Hindlimb muscle (tissue), 1 donor: ENCODE measurements at regions not wholly inside any gene's neighbourhood (a gene's known extent, or its start where the extent isn't known, plus 50 kb on each side); places are given as distances from the start of the nearest gene placed in this dataset.

Source experiments
- DNase-seq: peaks from one replicate; pipeline ENCODE4 v3.0.0-alpha.2; 2013

DNA sequence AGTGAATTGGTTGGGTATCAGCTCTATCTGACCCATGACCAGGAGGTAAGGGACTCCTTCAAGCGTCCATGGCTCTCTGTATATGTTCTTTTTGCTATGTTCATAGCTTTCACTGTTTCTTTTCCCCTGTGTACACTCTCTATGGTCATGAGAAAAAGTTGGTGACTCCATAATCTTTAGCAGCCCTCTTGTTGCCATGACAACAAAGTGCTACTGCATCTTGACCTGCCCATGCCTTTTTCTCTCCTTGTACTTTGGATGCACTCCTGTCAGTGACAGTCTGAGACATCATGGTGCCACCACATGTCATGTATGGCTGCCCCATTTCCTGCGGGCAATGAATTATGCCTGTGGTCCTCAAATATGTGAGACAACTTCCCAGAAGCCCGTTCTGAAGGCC is 280.2 kb downstream of the TMEM121 start:
- no peak for DNase-seq

- no peak for DNase-seq
Measured at GRCh38 chr14:105817971-105818711, 291.8 kb downstream of the TMEM121 start.

DNA sequence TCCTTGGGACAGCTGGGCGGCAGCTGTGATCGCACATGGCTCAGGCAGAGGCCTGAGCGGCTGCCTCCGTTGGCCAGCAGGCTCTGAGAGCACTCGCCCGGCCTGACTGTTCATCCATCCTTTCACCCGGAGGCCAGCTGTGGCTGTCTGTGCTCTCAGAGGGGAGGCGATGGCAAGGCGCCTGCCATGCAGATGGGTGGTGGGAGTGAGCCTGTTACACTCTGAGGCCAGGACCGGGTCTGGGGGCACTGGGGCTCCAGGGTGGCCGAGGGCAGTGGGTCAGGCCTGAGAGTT is 292.3 kb downstream of the TMEM121 start:
- no peak for DNase-seq

DNA sequence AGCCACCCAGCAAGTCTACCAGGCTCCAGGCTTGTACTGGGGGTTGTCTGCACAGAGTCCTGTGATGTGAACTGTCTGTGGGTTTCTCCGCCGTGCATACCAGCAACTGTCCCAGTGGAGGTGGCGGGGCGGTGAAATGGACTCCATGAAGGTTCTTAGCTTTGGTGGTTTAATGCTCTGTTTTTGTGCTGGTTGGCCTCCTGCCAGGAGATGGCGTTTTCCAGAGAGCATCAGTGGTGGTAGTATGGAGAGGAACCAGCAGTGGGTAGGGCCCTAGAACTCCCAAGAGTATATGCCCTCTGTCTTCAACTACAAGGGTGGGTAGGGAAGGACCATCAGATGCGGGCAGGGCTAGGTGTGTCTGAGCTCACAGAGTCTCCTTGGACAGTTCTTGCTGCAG is 303.8 kb downstream of the TMEM121 start:
- no peak for DNase-seq

DNA sequence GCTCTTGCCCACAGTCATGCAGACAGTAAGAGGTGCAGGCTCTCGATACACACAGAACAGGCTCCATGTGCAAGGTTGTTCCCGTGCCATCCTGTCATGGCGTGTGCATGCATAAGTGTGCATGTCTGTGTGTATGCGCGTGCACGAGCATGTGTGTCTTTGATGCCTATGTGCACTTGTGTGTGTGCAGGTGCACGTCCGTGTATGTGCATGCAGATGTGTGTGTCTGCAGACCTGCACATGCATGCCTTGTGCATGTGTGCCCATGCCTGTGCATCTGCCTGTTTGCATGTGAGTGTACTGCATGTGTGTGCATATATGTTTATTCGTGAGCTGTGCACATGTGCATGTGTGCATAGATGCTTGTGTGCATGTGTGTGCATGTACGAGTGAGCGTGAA is 309.8 kb downstream of the TMEM121 start:
- DNase-seq, result no peak

DNA sequence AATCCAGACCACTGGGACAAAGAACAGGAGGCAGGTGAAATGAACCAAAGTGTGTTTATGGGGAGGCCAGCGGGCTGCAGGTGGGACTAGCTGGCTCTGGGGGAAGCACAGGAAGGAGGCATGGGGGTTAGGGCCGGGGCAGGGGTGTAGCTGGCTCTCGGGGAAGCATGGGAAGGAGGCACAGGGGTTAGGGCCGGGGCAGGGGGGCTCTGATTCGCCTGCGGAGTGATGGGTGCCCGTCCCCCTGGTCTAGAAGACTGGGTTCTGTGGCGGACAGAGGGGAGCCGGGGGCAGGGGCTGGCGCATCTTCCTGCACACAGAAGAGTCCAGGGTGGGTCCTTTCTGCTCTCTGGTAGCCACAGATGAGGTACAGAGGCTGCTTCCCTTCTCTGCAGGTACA is 310.3 kb downstream of the TMEM121 start:
- DNase-seq, result no peak

DNA sequence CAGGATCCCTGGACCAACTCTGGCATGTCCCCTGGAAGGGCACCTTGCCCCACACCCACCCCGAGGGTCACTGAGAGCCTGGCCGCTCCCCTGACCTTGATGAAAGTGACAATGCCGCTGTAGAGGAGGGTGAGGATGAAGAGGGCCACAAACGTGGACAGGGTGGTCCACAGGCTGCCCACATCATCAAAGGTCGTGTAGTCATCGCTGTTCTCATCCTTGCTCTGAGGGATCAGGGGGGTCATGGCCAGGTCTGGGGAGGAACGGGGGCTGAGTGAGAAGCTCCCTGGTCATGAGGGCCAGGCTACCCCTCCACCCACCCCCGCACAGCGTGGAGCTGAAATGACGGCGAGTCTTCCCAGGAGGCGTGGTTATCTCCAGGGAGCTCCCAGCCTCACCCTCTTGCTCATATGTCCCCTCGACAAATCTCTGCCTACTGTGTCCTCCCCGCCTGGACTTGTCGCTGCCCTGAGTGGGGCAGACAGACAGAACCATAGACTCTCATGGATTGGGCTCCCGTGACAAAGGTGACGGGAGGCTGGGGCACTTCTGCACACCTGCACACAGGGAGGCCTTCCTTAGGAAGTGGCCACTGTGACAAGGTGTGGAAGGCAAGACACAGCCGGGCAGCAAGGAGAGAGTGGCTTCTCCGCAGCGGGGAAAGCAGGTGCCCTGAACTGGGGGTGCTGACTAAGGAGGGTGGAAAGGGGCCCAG is 311.1 kb downstream of the TMEM121 start:
- no peak for DNase-seq

- DNase-seq, result no peak
Measured at GRCh38 chr14:105838107-105838506, 311.7 kb downstream of the TMEM121 start.

DNA sequence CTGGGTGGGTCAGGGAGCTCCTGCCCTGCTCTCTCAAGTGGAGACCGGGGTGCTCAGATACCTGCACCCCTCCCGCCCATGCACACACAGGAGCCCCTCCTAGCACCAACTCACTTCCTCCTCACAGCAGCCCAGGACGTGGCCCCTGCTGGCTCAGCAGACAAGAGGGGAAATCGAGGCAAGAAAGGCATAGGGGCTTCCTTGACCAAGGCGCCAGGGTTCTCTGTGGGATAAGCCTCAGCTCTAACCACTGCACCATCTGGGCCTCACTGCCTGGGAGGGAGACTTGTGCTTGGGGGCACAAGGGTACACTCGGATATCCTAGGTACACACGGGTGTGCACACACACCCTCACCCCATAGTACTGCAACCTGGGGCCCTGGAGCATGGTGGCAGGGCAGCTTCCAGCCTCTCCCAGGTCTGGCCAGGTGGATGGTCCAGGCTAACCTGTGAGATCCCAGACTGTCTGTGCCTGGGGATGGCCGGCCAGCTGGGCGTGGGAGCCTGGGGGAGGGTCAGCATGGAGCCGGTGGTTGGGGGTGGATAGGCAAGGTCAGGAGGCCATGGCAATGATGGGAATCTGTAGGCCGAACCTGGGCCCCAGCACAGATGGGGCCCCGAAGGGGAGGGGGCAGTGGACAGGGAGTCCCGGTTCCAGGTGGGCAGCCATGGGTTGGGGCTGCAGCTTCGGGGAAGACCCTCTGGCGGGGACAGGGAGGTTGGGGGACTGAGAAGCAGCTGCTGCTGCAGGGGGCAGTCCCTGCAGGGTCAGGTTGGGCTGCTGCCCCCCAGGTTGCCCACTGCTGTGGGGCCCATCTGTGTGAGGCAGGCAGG is 312.4 kb downstream of the TMEM121 start:
- no peak for DNase-seq

GRCh38 chr14:105839425-105840265 is 313.3 kb downstream of the TMEM121 start:
- no peak for DNase-seq

- DNase-seq, result no peak
Measured at GRCh38 chr14:105840266-105841021, 314.1 kb downstream of the TMEM121 start.

DNA sequence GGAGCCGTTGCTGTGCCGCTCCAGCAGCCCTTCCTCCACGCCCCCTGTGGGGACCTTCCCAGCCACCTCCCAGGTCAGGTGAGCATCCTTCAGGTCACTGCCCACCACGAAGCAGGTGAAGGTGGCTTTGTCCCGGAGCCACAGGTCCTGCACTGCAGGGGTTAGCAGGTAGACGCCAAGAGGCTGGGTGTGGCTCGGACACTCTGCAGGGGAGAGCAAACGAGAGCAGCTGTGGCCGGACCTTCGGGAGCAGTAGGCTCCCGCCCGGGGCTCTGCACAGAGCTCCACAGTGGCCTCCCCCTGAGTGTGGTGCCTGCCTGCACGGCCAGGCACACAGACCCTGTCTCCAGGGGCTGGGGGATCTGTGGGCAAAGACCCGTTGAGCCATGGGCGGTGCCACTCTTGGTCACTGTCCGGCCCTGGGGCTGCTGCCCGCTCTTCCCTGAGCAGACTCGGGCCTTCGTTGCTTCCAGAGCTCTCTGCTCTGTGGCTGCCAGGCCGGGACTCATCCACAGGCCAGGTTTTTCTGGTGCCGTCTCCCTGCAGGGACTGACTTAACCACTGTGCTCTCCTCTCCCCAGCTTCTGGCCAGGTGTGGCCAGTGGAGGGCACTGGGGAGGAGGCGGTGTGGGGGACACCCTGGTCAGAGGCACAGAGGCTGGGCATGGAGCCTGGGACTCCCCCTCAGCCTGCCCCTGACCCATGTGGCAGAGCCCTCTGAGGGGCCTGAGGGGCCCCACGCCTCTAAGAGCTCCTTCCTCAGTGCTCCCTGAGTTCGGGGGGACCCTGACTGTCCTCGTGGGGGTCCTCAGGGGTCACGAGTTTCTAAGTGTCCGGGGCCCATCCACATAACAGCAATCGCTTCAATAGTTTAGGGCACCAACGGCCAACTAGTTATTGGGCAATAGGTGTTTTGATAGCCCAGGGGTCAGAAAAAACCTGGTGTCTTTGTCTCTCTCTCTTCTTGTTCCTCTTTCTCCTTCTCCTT is 314.9 kb downstream of the TMEM121 start:
- no peak for DNase-seq

- no peak for DNase-seq
Measured at GRCh38 chr14:105842105-105842504, 315.7 kb downstream of the TMEM121 start.

DNA sequence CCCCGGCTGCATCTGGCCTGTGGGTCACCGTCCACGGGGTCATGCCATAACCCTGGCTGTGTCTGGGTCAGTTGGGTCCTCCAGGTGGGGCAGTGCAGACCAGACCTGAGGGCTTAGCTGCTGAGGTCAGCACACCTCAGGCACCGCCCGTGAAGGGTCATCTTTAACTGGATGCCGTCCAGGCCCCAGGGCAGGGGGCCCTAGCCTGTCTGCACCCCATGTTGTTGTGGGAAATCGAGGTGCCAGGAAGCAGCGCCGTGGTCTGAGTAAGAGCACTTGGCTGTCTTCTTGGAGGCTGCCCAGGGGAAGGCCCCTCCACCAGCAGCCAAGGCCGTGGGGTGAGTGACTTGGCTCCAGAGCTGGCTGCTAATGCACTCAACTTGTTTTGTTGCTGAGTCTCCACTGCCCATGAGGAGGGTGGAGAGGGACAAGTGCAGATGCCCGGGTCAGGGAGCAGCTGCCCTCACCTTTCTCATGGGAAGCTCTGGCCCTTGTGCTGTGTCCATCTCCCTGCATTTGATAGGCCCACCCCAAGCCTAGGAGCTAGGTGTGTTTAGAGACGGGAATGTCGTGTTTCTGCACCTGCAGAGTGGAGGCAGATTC is 317.2 kb downstream of the TMEM121 start:
- DNase-seq, result no peak

GRCh38 chr14:105844047-105844630 is 317.8 kb downstream of the TMEM121 start:
- no peak for DNase-seq

DNA sequence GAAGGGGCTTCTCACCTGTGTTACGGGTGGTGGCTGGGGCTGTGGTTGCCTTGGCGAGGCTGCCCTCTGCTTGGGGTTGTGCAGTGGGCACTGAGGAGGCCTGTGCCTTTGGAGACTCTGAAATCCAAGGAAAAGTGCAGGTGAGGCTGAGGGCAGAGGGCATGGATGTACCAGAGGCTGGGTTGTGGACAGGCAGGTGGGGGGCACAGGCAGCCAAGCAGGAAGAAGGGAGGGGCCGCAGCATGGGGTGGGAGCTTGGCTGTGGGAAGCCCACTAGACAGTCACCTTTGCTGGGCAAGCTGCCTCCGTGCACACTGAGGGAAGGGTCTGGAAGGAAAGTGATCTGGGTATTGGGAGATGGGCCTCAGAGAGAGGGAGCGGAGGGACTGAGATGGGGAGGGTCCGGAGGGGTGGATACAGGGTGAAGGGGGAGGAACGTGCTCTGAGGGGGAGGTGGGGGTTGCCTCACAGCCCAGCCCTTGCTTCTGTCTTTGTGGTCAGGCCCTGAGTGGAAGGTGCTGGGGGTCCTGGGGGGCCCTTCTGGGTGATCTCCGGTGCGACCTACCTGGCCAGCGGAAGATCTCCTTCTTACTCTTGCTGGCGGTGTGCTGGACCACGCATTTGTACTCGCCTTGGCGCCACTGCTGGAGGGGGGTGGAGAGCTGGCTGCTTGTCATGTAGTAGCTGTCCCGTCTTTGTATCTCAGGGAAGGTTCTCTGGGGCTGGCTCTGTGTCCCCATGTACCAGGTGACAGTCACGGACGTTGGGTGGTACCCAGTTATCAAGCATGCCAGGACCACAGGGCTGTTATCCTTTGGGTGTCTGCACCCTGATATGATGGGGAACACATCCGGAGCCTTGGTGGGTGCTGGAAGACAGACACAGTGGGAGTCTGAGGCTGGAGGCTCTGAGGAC is 318.7 kb downstream of the TMEM121 start:
- DNase-seq, result no peak

DNA sequence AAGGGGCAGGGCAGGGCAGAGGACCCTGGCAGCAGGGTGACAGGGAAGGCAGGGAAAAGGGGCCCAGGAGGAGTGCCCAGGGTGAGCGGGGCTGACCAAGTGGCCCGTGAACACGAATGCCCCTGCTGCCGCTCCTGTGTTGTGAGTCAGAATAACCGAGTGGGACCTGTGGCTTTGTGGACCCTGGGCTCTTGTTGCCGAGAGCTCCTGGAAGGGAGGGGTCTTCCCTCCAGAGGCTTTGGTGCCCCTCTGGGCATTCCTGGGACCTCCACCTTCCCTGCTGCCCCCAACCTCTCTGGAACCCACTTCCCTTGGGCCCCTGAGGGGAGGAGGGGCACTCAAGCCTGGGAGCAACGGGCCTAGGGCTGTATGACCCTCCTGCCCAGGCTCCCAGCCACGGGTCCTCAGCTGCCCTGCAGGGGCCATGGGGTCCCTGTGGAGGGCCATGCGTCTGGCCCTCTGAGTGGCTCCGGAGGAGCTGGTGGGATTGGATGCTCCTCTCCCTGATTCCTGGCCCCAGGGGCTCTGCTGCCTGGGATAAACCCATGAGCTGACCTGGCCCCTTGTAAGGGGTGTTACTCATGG is 319.4 kb downstream of the TMEM121 start:
- DNase-seq, result no peak

DNA sequence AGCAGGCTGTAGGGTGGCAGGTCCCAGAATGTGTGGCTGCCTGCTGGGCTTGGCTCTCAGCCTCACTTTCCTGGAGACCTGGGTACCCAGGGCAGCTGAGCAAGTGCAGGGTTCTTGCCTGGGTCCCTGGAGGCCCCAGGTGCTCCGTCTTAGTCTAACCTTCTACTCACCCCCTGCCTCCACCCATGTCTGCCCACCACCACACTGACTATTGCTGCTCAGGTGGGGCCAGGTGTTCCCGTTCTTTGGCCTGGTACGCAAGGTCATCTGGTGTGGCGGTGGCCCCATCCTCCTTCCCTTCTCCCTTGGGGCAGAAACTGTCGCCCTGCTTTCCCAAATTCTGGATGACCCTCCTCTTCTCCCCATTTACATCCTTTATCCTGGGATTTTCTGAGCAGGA is 319.9 kb downstream of the TMEM121 start:
- no peak for DNase-seq
